H1 (cell line): ENCODE measurements at regions not wholly inside any gene's neighbourhood (a gene's known extent, or its start where the extent isn't known, plus 50 kb on each side); places are given as distances from the start of the nearest gene placed in this dataset.

Experiments
- CBX8 ChIP-seq: fragments of 300-800, 300-1000 bp; sonication (generic); IDR thresholded peaks from 2 replicates; pipeline ENCODE4 v1.7.1; 2016; ENCODE audit warnings: low read depth, low read length, borderline replicate concordance
- POLR2A ChIP-seq, 2 experiments: IDR thresholded peaks; 1 replicate in 1 of 2; 2 replicates in 1 of 2; pipeline ENCODE4 v1.6.1; 2011; ENCODE audit warnings: low read depth in 2 of 2, low read length in 2 of 2, mild to moderate bottlenecking in 2 of 2; ENCODE audit errors: control extremely low read depth in 1 of 2
- RAD21 ChIP-seq, 2 experiments: IDR thresholded peaks in 1 of 2; conservative IDR thresholded peaks in 1 of 2; 2 replicates each; pipeline ENCODE4 v1.6.1; 2011; ENCODE audit warnings: low read depth in 2 of 2, low read length in 2 of 2, improper control_type of control experiment in 1 of 2, inconsistent platforms in 1 of 2, mild to moderate bottlenecking in 1 of 2, moderate library complexity in 1 of 2

GRCh38 chr2:219752726-219753125 is 125.3 kb downstream of the SLC4A3 start:
- TF ChIP-seq POLR2A (IDR thresholded peaks at IDR 0.05; ENCODE audit: control extremely low read depth in 1 of 2, low read depth in 2 of 2, low read length in 2 of 2) (no peak), CBX8 (no peak), RAD21 (IDR thresholded peaks at IDR 0.05 in 1 of 2, conservative IDR thresholded peaks at IDR 0.05 in 1 of 2; ENCODE audit: low read depth in 2 of 2, low read length in 2 of 2) (no peak)
